MV-4-11 (cell line): ENCODE measurements at regions not wholly inside any gene's neighbourhood (a gene's known extent, or its start where the extent isn't known, plus 50 kb on each side); places are given as distances from the start of the nearest gene placed in this dataset.

Source experiments
- DNase-seq: peaks from one replicate; lab custom pipeline; 2025; lab: John Stamatoyannopoulos, UW

DNA sequence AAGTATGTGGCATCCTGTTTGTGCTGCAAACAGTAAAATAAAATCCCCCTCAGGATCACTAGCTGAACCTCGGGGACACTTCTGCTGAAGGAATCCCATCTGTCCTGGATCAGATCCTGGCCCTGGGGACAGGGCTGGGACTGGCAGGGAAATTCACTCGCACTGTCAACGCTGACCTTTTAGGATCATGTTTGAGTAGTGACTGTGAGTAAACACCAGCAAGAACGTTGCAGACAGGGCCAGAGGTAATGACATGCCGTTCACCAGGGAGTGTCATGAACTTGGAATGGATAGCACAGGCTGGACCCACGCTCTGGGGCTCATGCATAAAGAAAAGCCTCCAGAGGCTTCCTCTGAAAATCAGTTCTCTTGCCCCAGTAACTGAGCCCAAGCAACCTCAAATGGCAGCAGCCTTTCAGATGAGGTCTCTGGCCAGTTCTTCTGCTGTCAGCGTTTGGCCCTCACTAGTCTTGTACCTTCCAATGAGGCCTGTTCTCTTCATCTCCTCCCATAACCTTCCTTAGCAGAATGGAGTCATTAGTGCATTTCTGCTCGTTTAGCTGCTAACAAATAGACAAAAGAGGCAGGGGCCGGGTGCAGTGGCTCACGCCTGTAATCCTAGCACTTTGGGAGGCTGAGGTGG lies 51.0 kb upstream of the BARX2 start:
- no peak for DNase-seq

DNA sequence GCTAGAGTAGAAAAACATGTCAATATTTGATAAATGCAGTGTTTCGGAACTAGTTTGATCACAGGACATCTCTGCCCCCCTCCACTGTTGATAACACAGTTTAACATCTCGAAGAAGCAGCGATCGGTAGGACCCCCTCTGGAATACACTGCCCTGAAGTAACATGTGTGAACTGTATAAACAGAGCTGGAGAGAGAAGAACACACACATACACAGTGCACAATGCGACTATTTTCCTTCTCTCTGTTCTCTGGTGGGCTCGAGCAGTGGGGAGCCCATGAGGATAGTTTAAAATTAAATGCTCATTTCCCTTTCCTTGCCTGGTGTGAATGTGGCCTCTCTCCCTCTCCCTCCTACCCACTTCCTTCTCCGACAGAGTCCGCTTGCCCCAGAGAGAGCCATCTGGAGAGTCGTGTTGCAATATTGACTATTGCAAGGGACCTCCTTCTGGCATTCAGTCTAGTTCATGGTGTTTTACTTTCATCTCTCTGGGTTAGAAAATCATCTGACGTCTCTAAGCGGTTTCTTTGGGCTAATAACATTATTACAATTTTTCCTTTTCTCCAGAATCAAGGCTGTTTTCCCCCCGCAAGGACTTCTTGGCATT lies 51.6 kb upstream of the BARX2 start:
- peak; percentile 96 for DNase-seq

DNA sequence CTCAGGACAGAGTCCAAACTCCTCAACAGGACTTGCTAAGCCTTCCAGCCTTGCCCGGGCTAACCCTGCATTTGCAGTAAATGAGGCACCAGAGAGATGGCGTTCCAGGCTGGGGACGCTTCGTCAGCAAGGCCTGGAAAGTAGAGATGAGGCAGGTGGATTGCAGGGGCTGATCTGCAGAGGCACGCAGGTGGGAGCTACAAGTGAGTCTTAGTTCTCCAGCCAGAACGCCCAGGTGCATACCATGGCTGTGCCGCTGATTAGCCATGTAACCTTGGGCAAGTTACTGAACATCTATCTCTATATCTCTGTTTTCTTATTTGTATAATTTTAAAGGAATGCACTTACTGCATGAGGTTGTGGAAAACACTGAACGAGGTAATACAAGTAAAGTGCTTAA lies 52.7 kb upstream of the BARX2 start:
- DNase-seq: no peak

DNA sequence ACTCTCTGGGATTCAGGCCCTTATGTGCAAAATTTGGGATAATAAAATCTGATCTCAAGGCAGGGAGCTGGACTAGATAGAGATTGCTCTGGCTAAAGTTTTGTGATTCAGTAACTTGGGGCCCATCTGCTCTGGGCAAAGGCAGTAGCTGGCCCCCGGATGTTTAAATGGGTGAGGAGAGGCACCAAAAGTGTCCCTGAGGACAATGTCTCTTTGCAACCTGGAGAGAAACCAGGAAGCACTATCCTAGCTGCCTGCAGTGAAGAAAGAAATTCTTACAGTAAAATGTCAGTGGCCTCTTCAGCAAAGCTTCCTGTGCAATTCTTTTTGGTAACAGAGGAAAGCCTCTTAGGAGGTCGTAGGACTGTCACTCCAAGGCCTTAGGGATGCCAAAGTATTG lies 54.6 kb upstream of the BARX2 start:
- no peak for DNase-seq

DNA sequence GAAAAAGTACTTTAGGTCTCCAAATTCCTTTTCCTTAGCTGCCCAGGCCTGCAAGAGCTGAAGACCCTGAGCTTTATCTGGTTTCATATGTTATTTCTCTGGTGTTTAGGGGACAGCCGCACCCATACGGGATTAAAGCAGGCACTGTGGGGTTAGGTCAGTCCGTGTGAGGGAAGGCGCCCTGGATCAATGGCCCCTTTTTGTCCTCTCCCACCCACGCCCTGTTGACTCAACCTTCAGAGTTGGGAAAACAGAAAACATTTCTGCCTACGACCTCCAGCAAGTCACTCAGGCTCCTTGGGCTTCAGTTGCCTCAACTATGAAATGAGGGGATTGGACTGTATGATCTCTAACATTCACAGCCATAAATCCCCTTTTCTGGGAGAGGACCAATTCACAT lies 55.2 kb upstream of the BARX2 start:
- no peak for DNase-seq

DNA sequence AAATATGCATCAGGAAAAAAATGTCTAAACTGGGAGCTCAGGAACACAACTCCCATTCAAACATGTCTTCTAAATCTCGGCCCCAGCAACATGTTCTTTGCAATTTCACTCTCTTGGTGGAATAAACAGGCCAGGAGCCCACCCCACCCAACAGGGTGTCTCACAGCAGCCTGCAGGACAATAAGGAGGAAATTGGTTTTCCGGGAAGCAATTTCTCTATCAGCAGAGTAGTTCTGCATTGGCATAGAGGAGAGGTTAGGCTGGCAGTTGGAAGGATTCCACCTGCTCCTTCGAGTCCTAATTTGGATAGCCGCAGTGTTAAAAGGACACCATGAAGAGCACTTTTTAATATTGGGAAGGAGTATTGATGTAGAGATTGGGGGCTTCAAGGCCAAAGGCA lies 55.9 kb upstream of the BARX2 start:
- no peak for DNase-seq

DNA sequence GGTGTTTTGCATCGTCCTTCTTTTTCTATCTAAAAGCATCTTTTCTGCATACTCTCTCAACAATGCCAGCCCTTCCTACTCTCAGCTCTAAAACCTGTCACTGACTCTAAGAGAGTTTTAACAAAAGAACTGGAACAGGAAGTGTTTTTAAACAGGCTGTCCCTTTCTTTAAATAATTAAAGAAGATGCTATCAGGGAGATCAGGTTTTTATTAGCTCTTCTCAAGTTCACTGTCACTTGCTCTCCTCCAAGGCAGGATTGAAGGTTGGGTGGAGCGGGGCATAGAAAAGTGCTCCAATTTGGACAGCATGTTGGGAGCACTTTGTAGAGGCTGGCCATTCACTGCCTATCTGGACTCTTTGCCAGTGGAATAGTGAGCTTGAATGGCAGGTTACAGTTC lies 56.4 kb upstream of the BARX2 start:
- no peak for DNase-seq

DNA sequence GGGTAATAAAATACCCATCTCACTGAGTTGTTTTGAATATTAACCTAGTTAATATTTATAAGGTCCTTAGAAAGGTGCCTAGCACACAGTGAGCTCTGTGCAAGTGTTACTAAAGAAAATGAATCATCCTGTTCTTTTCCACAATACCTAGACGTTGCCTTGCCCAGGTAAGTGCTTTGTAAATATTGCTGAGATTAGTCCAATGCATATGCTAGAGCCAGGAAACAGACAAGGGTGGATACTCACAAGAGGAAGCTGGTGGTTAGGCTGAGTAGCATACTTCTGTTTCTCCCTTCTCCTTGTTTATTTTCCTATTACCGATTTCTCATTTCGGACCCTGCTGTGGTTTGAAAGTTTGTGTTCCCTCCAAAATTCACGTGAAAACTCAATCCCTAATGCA lies 58.1 kb upstream of the BARX2 start:
- DNase-seq: peak; percentile 54

DNA sequence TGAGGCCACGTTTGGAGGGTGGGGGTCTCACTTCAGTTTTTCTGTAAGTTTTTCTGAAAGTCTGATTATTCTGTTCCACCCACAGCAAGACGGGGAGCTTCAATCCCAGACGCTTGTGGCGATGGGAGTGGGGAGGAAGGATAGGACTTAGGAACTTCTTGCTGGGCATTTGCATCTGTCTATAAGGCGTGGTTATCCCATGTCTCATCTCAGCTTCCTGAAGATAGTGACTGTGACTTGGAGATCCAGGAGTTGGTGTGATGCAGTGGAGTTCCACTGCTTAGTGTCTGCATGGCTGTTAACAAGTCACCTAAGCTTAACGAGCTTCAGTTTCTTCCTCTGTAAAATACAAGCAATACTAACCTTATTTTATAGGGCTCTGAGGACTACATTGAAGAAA lies 58.9 kb upstream of the BARX2 start:
- DNase-seq: no peak

DNA sequence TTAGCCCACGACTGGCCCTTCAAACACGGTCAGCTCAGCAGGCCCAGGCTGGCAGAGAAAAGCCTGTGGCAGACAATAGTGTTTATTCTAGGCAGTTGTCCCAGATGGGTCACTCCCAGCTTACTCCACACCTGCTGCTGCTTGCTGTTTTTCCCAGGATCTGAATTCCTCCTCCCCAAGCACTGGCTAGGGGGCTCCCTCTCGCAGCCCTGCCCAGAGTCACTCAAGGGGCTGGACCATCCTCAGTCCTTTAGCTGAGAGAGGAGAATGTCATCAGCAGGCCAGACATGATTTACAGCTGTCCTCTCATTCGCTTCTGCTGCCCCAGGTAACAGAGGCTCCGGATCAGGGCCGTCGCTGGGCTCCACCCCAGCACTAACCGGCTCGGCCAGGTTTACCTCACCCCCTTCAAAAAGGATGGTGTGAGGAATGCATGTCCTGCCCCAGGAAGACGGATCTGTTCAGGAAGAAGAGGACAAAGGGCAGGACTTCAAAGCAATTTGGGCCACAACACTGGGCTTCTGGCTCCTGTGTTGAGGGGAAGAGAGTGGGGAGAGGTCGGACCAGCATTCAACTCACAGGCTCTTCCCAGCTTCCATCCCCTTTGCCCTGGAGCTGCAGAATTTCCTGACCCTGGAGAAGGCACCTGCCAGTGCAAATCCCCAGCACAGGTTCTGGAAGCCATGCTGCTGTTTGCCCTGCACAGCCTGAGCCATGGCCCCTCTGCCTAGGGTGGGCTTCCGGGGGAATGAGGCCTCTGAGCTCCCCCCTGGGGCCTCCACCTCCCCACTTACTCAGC lies 59.7 kb upstream of the BARX2 start:
- no peak for DNase-seq

DNA sequence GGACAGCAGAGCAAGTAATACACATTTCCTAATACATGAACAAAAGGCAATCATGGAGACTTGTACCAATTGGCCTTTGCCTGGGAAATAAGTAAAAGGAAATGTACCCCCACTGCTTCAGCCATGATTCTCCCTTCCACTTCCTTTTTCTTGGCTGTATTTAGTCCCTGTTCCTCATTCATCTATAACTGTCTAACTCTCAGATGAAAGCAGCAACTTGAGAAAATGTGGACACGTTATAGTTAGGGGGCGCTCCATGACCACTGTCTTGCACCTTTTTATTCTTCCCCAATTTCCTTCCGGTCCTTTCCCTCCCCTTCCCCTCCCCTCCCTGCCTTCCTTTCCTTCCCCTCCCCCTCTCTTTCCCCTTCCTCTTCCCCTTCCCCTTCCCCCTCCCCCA lies 61.3 kb upstream of the BARX2 start:
- peak; percentile 97 for DNase-seq

DNA sequence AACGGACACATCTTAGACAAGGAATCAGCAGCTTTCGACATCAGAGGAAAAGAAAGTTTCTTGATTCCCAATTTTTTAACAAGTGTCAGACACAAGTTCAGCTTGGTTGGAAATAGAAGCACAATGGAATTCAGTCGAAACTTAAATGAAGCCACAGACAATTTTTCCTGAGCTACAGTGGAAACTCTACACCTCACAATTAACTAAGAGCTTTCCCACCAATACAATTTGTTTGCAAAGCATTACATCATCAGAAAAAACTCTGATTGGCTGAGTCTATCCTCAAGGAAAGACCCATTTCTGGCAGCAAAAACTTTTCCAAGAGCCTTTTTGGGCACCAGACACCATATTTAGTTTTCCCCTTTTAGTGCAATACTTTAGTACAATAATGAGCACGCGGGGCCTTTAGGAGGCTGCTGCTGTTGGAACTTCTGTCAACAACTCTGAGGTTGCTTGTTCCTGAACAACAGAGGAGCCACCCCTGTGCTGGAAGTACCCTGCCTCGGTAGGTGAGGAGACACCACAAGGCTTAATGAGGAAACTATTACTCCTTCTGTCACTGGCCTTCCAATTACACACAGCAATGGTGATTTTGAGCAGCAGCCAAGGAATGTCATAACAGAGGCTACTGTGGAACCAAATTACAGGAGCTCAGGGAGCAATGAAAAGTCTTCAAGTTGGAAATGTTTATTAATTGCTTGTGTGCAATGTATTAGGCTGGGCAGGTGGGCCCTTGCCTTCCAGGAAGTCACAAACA lies 61.9 kb upstream of the BARX2 start:
- DNase-seq: no peak

DNA sequence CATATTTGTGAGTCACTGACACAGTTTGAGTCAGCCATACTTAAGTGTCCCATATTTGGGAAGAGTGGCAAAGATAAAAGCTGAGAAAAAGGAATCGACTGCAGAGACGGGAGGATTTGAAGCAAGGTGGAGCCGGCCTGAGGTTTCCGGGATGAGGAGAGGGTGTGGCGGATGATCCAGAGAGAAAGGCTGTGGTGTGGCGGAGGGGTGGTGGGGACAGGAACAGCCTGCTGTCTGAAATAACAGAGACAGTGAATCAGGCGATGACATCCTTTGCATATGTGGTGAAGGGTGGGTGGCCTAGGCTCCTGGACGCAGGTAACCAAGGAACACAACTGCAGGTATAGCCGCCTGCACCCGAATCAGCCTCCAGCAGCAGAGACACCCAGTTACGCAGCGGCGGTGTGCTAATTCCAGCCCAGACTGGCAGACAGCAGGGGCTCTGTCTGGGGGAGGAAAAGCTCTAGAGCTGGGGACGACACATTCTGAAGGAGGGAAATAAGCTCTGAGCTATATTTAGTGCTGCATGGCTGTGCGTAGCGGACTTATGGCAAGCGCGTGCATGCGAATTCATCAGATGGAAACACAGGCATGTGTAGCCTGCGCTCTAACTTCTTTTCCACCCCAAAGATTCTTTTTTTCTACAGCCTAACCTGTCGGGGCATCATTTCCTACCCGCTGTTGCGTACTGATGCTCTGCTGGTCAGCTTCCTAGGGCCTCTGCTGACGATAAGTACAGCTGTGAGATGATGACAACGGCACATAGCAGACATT lies 62.7 kb upstream of the BARX2 start:
- DNase-seq: no peak

DNA sequence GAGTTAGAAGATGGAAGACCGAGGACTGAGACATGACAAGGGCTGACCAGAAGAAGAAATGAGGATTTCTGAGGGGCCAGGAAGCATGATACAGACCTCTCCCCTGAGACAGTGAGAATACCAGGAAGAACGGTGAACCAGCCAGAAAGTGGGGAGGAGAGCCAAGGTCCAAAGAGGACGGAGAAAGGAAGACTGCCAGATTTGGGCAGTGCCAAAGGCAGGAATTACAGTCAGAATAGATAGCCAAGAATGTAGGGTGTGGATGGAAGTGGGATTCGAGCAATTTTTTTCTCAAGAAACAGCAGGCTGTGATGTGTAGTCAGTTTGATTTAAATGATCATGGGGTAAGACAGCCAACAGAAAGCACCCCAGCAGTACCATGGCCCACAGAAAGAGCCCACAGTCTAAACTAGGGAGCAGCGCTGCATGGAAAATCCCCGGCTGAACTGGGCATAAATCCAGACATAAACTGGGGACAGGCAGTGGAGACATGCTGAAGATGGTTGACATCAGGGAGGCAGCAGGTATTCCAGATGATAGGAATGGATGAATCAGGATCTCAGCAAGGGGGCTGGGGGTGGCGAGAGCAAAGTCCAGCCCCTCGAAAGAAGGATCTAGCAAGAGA lies 67.3 kb upstream of the BARX2 start:
- DNase-seq: no peak

DNA sequence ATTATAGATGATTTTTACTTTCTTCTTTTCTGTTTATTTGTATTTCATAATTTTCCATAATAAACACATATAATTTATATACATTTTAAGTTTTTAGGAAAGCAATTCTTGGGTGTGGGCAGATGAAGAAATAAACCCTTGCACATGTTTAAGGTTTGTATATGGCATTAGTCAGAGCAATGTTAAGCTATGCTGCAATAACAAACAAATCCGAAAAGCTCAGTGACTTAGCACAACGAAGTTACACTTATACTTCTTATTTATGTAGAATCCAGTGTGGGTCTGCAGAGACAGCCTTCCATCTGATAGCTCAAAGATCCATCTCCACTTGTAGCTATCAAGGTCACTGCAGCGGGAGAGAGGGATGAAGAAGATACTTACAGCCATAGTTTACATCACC lies 68.5 kb upstream of the BARX2 start:
- DNase-seq: no peak

DNA sequence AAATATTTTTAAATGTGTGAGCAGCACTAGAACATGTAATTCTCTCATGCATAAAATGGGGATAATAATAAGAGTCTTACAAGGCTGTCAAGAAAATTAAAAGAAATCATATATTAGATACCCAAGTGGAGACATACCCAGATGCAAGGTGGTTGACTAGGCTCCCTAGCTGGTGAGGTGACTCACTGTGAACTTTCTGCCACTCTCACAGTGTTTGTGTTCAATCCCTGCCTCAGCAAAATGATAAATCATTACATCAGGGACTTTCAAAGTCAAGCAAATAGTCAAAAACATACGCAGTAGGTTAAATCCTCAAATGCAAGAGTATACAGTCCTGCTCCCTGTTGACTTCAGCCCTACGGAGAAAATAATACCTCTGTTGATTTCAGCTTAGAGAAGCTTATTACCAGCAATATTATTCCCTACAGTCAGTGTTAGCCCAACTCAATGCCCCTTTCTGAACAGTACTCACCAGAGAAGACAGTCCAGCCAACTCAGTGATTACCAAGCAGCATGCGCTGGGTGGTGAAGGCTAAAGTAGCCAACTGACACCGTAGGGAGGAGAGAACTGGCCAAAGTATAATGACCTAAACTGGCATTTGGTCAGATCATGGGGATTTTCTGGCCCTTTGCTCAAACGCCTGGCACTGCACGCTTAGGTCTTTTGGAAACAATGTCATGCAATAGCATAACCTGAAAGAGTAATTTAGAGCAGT lies 73.1 kb upstream of the BARX2 start:
- DNase-seq: no peak

DNA sequence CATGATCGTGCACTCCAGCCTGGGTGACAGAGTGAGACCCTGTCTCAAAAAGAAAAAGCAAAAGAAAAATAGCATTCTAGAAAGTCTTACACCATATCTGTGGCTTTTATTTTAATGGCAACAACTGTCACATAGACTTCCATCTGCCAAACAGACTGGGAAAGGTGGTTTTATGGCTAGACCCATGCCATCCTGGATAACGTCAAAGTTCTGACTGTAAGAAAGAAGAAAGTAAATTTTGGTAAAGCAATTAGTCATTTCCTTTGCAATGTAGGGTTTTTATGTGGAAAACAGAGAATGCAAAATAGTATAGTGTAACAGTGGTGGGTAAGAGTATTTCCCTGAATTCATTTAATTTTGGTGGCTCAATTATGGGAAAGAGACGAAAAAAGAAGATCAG lies 75.5 kb upstream of the BARX2 start:
- DNase-seq: no peak

DNA sequence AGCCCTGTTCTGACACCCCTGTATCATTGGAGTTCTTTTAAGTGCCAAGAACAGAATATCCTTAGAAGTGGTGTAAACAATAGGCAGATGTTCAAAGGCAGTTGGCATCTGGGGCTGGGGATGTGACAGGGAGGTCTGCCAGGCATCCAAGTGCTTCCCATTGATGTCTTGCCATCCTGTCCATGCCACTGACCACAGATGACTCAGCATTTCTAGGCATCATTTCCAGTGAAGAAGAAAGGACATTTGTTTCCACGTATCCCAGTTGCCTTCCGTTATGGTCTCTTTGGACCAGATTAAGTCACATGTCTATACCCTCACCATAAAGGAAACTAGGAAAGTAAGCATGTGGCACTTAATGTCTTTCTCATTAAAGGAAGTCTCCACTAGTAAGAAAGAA lies 76.7 kb upstream of the BARX2 start:
- no peak for DNase-seq

DNA sequence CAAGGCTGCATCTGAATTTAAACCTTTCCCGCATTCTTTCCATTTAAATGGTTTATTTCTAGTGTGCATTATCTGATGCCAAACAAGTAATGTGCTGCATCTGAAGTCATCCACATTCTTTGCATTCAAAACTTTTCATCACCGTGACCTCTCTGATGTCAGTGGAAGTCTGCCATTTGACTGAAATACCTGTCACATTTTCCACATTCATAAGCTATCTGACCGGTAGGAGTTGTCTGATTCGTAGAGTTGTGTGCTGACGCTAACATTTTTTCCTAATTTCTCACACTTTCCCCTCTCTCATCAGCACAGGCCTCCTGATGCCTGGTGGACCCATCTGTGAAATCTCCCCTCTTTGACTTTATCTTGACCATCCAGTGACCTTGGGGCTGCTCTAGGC lies 79.9 kb upstream of the BARX2 start:
- DNase-seq: no peak

DNA sequence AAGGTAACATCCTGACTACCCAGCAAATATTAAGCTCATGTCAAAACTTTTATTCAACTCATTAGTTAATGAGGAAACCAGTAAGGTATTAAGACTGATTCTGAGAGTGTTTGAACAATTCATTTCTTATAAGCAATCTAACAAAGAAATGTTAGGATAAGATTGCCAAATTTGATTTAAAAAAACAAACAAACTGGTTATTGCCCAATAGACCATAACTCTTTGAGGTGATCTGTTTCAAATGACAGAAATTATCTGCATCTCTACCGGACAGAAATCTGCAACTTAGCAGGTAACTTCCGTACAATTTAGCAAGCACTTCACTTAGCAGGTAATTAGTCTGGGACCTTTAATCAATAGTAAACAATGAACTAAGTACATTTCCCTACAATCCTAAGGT lies 82.9 kb upstream of the BARX2 start:
- DNase-seq: no peak

DNA sequence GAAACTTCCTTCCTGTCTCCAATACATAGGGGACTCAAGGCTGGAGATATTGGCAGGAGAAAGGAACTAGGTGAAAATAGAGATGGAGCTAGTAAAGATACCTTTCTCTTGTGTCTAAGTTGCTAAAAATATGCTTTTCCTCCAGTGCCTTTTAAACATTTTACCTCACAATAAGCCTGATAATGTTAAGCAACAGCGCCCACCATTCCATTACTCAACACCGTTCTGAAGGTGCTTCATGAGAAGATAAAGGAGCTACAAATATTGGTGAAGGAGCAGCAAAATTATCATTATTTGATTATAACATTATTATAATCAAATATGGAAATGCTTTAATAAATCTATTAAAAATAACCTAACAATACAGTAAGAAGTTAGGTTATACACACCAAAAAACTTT lies 83.6 kb upstream of the BARX2 start:
- DNase-seq: no peak
